ENCODE measurements at regions not wholly inside any gene's neighbourhood (a gene's known extent, or its start where the extent isn't known, plus 50 kb on each side); places are given as distances from the start of the nearest gene placed in this dataset.

DNA sequence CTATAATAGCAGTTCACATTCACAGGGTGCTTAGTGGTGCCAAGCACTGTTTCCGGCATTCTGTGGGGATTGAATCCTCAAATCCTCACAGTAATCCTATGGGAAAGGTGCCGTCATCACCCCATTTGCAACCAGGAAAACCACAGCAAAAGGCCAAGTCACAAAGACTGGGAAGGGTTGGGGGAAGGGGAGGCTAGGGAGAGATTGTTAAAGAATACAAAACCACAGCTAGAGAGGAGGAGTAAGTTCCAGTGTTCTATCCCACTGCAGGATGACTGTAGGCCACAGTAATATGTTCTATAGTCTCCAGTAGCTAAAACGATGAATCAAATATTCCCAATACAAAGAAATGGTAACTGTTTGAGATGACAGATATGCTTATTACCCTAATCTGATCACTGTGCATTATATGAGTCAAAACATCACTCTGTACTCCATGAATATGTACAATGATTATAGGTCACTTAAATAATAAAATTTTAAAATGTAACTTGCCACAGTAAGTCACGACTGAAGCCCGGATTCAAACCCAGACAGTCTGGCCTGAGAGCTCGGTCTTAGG is 256.8 kb downstream of the TOMM20 start:
- BruUV-seq (replicated peaks) = no TSS peak
- Mint-ChIP-seq H3K9me3 (ENCODE audit: unreplicated experiment) (no peaks in the 10 kb centered on the region), H3K4me3 (ENCODE audit: unreplicated experiment) (no peak overlapping the region), H3K27ac (ENCODE audit: low read depth, unreplicated experiment) (no peak overlapping the region), H3K4me1 (ENCODE audit: insufficient read depth, unreplicated experiment) (peaks cover under 1% of the 10 kb centered on the region), H3K36me3 (ENCODE audit: insufficient read depth, unreplicated experiment) (no peaks in the 10 kb centered on the region), H3K27me3 (ENCODE audit: insufficient read depth, unreplicated experiment) (no peaks in the 10 kb centered on the region)
- intact Hi-C loops (cut with micrococcal nuclease) = no loop called here
- CTCF ChIA-PET = interaction anchor here (0.5 to 1.0 kb wide), 3 partner anchors 185 to 342 kb away, joined by 4 to 5 read pairs (median 4); no protein-coding TSS in a partner anchor
- no peak for TF ChIP-seq CTCF (IDR thresholded peaks at IDR 0.05; ENCODE audit: unreplicated experiment)
- POLR2A ChIA-PET = interaction anchor here (1.2 kb wide), 2 partner anchors 148 to 260 kb away, joined by 3 read pairs; no protein-coding TSS in a partner anchor
- no peak for DNase-seq (ENCODE audit: unreplicated experiment)

GRCh38 chr1:234871039-234871709 is 257.5 kb downstream of the TOMM20 start:
- Mint-ChIP-seq H3K27me3 (ENCODE audit: insufficient read depth, unreplicated experiment) (no peaks in the 10 kb centered on the region), H3K4me1 (ENCODE audit: insufficient read depth, unreplicated experiment) (peaks cover 6% of the 10 kb centered on the region), H3K9me3 (ENCODE audit: unreplicated experiment) (no peaks in the 10 kb centered on the region), H3K36me3 (ENCODE audit: insufficient read depth, unreplicated experiment) (peaks cover 4% of the 10 kb centered on the region), H3K4me3 (ENCODE audit: unreplicated experiment) (no peak overlapping the region), H3K27ac (ENCODE audit: low read depth, unreplicated experiment) (no peak overlapping the region)
- no peak for DNase-seq (ENCODE audit: unreplicated experiment)
- no TSS peak for BruUV-seq (replicated peaks)
- CTCF ChIA-PET = interaction anchor here (0.6 to 1.0 kb wide), 3 partner anchors 25 to 341 kb away, joined by 4 to 5 read pairs (median 5); no protein-coding TSS in a partner anchor
- intact Hi-C loops (cut with micrococcal nuclease) = no loop called here
- POLR2A ChIA-PET = interaction anchor here (1.2 kb wide), 2 partner anchors 147 to 259 kb away, joined by 3 read pairs; no protein-coding TSS in a partner anchor
- TF ChIP-seq CTCF (IDR thresholded peaks at IDR 0.05; ENCODE audit: unreplicated experiment) = no peak

DNA sequence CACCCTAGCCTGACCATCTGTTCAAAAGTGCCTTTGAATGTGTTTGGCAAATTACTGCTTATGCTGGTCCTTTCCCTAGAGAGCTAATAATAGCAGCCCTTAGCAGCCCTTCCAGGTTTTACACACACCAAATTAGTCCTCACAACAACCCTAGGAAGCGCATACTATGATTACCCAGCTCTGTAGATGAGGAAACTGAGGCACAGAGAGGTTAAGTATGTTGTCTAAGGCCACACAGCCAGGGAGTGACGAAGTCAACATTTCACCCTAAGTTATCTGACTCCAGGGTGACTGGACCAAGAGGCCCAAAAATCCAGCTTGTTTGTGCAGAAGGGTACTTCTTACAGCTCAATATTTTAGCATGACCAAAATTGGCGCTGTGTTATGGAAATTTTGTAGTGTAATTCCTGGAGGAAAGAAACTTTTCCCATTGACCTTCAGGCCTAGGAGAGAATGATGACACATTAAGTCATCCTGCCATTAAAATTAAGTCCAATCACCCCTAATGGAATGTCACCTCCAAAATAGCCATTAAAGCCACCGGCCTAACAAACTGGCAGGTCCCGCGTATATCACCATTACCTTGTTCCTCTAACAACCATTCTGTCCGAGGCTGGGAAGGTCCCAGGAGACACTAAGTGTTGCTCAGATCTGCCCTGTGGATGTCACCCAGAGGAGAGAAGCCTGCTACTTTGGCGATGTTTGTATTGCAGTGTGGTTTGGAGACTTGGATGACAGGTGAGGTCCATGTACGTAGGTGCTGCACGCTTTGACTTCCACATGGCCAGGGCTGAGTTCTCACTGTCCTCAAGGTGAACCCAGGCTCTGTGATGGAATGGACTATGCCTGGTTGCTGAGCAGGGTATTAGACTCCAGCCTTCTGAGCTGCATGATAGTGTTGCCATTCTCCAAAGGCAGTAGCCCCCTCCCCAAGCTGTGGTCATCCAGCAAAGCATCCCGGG is 258.3 kb downstream of the TOMM20 start:
- intact Hi-C loops (cut with micrococcal nuclease) = no loop called here
- Mint-ChIP-seq H3K27me3 (ENCODE audit: insufficient read depth, unreplicated experiment) (no peaks in the 10 kb centered on the region), H3K27ac (ENCODE audit: low read depth, unreplicated experiment) (no peak overlapping the region), H3K9me3 (ENCODE audit: unreplicated experiment) (no peaks in the 10 kb centered on the region), H3K4me3 (ENCODE audit: unreplicated experiment) (no peak overlapping the region), H3K36me3 (ENCODE audit: insufficient read depth, unreplicated experiment) (peaks cover 4% of the 10 kb centered on the region), H3K4me1 (ENCODE audit: insufficient read depth, unreplicated experiment) (peaks cover 11% of the 10 kb centered on the region)
- no peak for DNase-seq (ENCODE audit: unreplicated experiment)
- CTCF ChIA-PET = interaction anchor here (0.6 kb wide), 2 partner anchors 24 to 237 kb away, joined by 3 to 5 read pairs; no protein-coding TSS in a partner anchor
- TF ChIP-seq CTCF (IDR thresholded peaks at IDR 0.05; ENCODE audit: unreplicated experiment) = no peak
- POLR2A ChIA-PET = no interaction called here
- no TSS peak for BruUV-seq (replicated peaks)
